NCI-H1048 (cell line): ENCODE measurements at regions not wholly inside any gene's neighbourhood (a gene's known extent, or its start where the extent isn't known, plus 50 kb on each side); places are given as distances from the start of the nearest gene placed in this dataset.
"Not testable (repeated sequence)": the region's sequence is repeated elsewhere in the genome, so short reads cannot be mapped to it uniquely, and the experiment has no call there.

Experiments used
- DNase-seq: peaks from one replicate; lab custom pipeline; 2025; lab: John Stamatoyannopoulos, UW

- not testable (repeated sequence) for DNase-seq
These were observed 68.1 kb downstream of the GOLGA6L6 start for GRCh38 chr15:20473465-20473864.

- DNase-seq: not testable (repeated sequence)
These were observed 68.6 kb downstream of the GOLGA6L6 start for GRCh38 chr15:20472983-20473382.

GRCh38 chr15:20470810-20471209, 70.8 kb downstream of the GOLGA6L6 start:
- DNase-seq: not testable (repeated sequence)

- not testable (repeated sequence) for DNase-seq
These were observed 100.5 kb downstream of the GOLGA6L6 start for GRCh38 chr15:20441138-20441537.

GRCh38 chr15:20440390-20440789, 101.2 kb downstream of the GOLGA6L6 start:
- DNase-seq: not testable (repeated sequence)

GRCh38 chr15:20439111-20439510, 102.5 kb downstream of the GOLGA6L6 start:
- DNase-seq: not testable (repeated sequence)

- not testable (repeated sequence) for DNase-seq
These were observed 103.3 kb downstream of the GOLGA6L6 start for GRCh38 chr15:20438255-20438654.

GRCh38 chr15:20433468-20433867, 108.1 kb downstream of the GOLGA6L6 start:
- DNase-seq: not testable (repeated sequence)

- DNase-seq: not testable (repeated sequence)
These were observed 111.1 kb downstream of the GOLGA6L6 start for GRCh38 chr15:20430495-20430894.

- not testable (repeated sequence) for DNase-seq
These were observed 120.9 kb downstream of the GOLGA6L6 start for GRCh38 chr15:20420710-20421109.

- DNase-seq: not testable (repeated sequence)
These were observed 125.0 kb downstream of the GOLGA6L6 start for GRCh38 chr15:20416618-20417017.

GRCh38 chr15:20409667-20410198, 131.9 kb downstream of the GOLGA6L6 start:
- DNase-seq: not testable (repeated sequence)

GRCh38 chr15:20409247-20409646, 132.4 kb downstream of the GOLGA6L6 start:
- no peak for DNase-seq

- no peak for DNase-seq
These were observed 134.0 kb downstream of the GOLGA6L6 start for GRCh38 chr15:20407553-20407952.

- not testable (repeated sequence) for DNase-seq
These were observed 137.0 kb downstream of the GOLGA6L6 start for GRCh38 chr15:20404571-20404970.

GRCh38 chr15:20402586-20402985, 139.0 kb downstream of the GOLGA6L6 start:
- DNase-seq: not testable (repeated sequence)

GRCh38 chr15:20401058-20401457, 140.5 kb downstream of the GOLGA6L6 start:
- not testable (repeated sequence) for DNase-seq

GRCh38 chr15:20398680-20399079, 142.9 kb downstream of the GOLGA6L6 start:
- DNase-seq: not testable (repeated sequence)

- DNase-seq: not testable (repeated sequence)
These were observed 153.4 kb downstream of the GOLGA6L6 start for GRCh38 chr15:20388161-20388560.

- no peak for DNase-seq
These were observed 155.4 kb downstream of the GOLGA6L6 start for GRCh38 chr15:20386198-20386597.

GRCh38 chr15:20380199-20380598, 161.4 kb downstream of the GOLGA6L6 start:
- DNase-seq: not testable (repeated sequence)

GRCh38 chr15:20376872-20377271, 164.7 kb downstream of the GOLGA6L6 start:
- no peak for DNase-seq

- DNase-seq: not testable (repeated sequence)
These were observed 169.2 kb downstream of the GOLGA6L6 start for GRCh38 chr15:20372416-20372815.

GRCh38 chr15:20369500-20369899, 172.1 kb downstream of the GOLGA6L6 start:
- no peak for DNase-seq
